K562 (cell line): ENCODE measurements at regions not wholly inside any gene's neighbourhood (a gene's known extent, or its start where the extent isn't known, plus 50 kb on each side); places are given as distances from the start of the nearest gene placed in this dataset.

Experiments
- ATAC-seq: fragments of 200-7000 bp; cut with Tn5 transposase; 3 replicates; pipeline ENCODE4 v1.9.1; 2020; ENCODE audit warnings: moderate library complexity
- BruUV-seq: library from RNA; stranded (reverse); fragments of 400-500 nt; replicated peaks from 2 replicates; lab custom pipeline; 2021; lab: Mats Ljungman, UMichigan
- CTCF ChIA-PET: fragments of 300-600 bp; formaldehyde crosslinking; extraction: SDS; loops from one replicate; lab custom pipeline; 2021; ENCODE audit warnings: low intra/inter-chr PET ratio; lab: Yijun Ruan, JAX
- POLR2A ChIA-PET: fragments of 300-600, 350-650 bp; sonication (Branson Sonifier 250); formaldehyde crosslinking; extraction: SDS; loops from one replicate; lab custom pipeline; 2021; ENCODE audit warnings: antibody characterized with exemption, inconsistent platforms; lab: Yijun Ruan, JAX
- DNase-seq, 4 experiments: peaks; one replicate each; pipeline versions ENCODE4 v3.0.0 to v3.0.0-alpha.2; 2011 to 2018; ENCODE audit warnings: low spot score in 3 of 4, mixed read lengths in 3 of 4; ENCODE audit errors: extremely low read depth in 1 of 4
- FAIRE-seq: peaks from 2 replicates; lab custom pipeline; 2011; peaks lifted over from hg19 to GRCh38; lab: Jason Lieb, UNC
- H2AFZ ChIP-seq: 2 replicates; pipeline ENCODE4 v1.6.0; 2011; ENCODE audit warnings: low read depth, low read length, control low read depth, inconsistent platforms
- H3K27ac ChIP-seq: fragments of 200-600 bp; 3 replicates; pipeline ENCODE4 v1.8.0; 2011; ENCODE audit warnings: low read depth, mild to moderate bottlenecking, control low read depth, inconsistent platforms, low read length, moderate library complexity, mixed read lengths; ENCODE audit errors: extremely low read depth
- H3K27me3 ChIP-seq, 2 experiments: fragments of 300-600 bp in 1 of 2; 2 replicates in 1 of 2; 3 replicates in 1 of 2; pipeline versions ENCODE4 v1.6.0 to v1.8.0; 2011; ENCODE audit warnings: inconsistent platforms in 2 of 2, low read length in 2 of 2, mild to moderate bottlenecking in 1 of 2, mixed read lengths in 1 of 2, moderate library complexity in 1 of 2; ENCODE audit not compliant: control insufficient read depth in 2 of 2, insufficient read depth in 2 of 2
- H3K36me3 ChIP-seq: fragments of 300-600 bp; 3 replicates; pipeline ENCODE4 v1.8.0; 2011; ENCODE audit warnings: mild to moderate bottlenecking, low read length, inconsistent platforms; ENCODE audit not compliant: control insufficient read depth, insufficient read depth
- H3K4me1 ChIP-seq, 2 experiments: fragments of 200-600 bp in 1 of 2; replicated peaks in 1 of 2; 2 replicates in 1 of 2; 3 replicates in 1 of 2; pipeline versions ENCODE4 v1.5.1 to v1.8.0; 2011; ENCODE audit warnings: inconsistent platforms in 2 of 2, low read length in 2 of 2, mild to moderate bottlenecking in 1 of 2, mixed read lengths in 1 of 2, moderate library complexity in 1 of 2; ENCODE audit not compliant: control insufficient read depth in 2 of 2, insufficient read depth in 2 of 2
- H3K4me2 ChIP-seq: 2 replicates; pipeline ENCODE4 v1.6.1; 2011; ENCODE audit warnings: low read length, control low read depth, inconsistent platforms, mixed read lengths; ENCODE audit not compliant: insufficient read depth
- H3K4me3 ChIP-seq: fragments of 200-600 bp; sonication (generic), shearing (Covaris generic); 2 replicates; pipeline ENCODE4 v1.5.1; 2016; ENCODE audit warnings: control low read depth, inconsistent platforms
- H3K79me2 ChIP-seq: fragments of 200-600 bp; 3 replicates; pipeline ENCODE4 v1.8.0; 2011; ENCODE audit warnings: low read length, inconsistent platforms; ENCODE audit not compliant: control insufficient read depth, insufficient read depth
- H3K9ac ChIP-seq, 2 experiments: 2 replicates each; pipeline versions ENCODE4 v1.6.0 to v1.6.1; 2011; ENCODE audit warnings: low read depth in 2 of 2, low read length in 2 of 2, control low read depth in 1 of 2, inconsistent platforms in 1 of 2, mild to moderate bottlenecking in 1 of 2, mixed read lengths in 1 of 2; ENCODE audit not compliant: insufficient read depth in 1 of 2
- H3K9me1 ChIP-seq: one replicate; pipeline ENCODE4 v1.6.0; 2011; ENCODE audit warnings: inconsistent platforms, mild to moderate bottlenecking, low read length, moderate library complexity; ENCODE audit not compliant: control insufficient read depth, insufficient read depth
- H3K9me3 ChIP-seq: replicated peaks from 2 replicates; pipeline ENCODE4 v1.5.1; 2011; ENCODE audit warnings: low read depth, low read length, inconsistent platforms; ENCODE audit not compliant: control insufficient read depth, insufficient read depth
- H4K20me1 ChIP-seq: replicated peaks from 2 replicates; pipeline ENCODE4 v1.6.1; 2011; ENCODE audit warnings: low read length, inconsistent platforms, mixed read lengths; ENCODE audit not compliant: control insufficient read depth, insufficient read depth
- ESRRA ChIP-seq: fragments of 450-650 bp; IDR thresholded peaks from 2 replicates; pipeline ENCODE4 v1.6.1; 2014; ENCODE audit warnings: low read depth, mild to moderate bottlenecking, moderate library complexity, borderline replicate concordance
- FOS ChIP-seq: IDR thresholded peaks from 3 replicates; pipeline ENCODE4 v1.6.1; 2011; ENCODE audit not compliant: insufficient read length; ENCODE audit errors: extremely low read depth
- GATA2 ChIP-seq: sonication (generic); formaldehyde crosslinking; IDR thresholded peaks from 2 replicates; pipeline ENCODE4 v1.4.0; 2020; ENCODE audit warnings: mild to moderate bottlenecking, missing genetic modification reagents
- GMEB1 ChIP-seq: fragments of 250-450 bp; sonication (Bioruptor Pico); IDR thresholded peaks from 2 replicates; pipeline ENCODE4 v1.4.0; 2020; ENCODE audit warnings: mild to moderate bottlenecking
- HMGN3 ChIP-seq: IDR thresholded peaks from 2 replicates; pipeline ENCODE4 v1.6.1; 2011; ENCODE audit warnings: borderline replicate concordance, low read depth, mild to moderate bottlenecking, mixed read lengths, low read length; ENCODE audit not compliant: insufficient read length; ENCODE audit errors: extremely low read depth
- LCOR ChIP-seq: sonication (generic); formaldehyde crosslinking; IDR thresholded peaks from 2 replicates; pipeline ENCODE4 v1.8.0; 2022; ENCODE audit warnings: mild to moderate bottlenecking, missing genetic modification reagents
- NFRKB ChIP-seq: fragments of 450-650 bp; IDR thresholded peaks from 2 replicates; pipeline ENCODE4 v1.6.1; 2016; ENCODE audit warnings: low read depth
- PPARD ChIP-seq: fragments of 250-450 bp; sonication (Bioruptor Pico); IDR thresholded peaks from 2 replicates; pipeline ENCODE4 v1.8.0; 2022; ENCODE audit warnings: inconsistent platforms, mild to moderate bottlenecking, moderate library complexity
- ZNF23 ChIP-seq: fragments of 250-450 bp; sonication (Bioruptor Pico); IDR thresholded peaks from 2 replicates; pipeline ENCODE4 v1.4.0; 2020; ENCODE audit warnings: mild to moderate bottlenecking
- ZNF232 ChIP-seq: sonication (generic); formaldehyde crosslinking; IDR thresholded peaks from 2 replicates; pipeline ENCODE4 v1.8.0; 2022; ENCODE audit warnings: mild to moderate bottlenecking, missing genetic modification reagents
- ZNF41 ChIP-seq: fragments of 250-450 bp; sonication (Bioruptor Pico); conservative IDR thresholded peaks from 2 replicates; pipeline ENCODE4 v1.4.0; 2020; ENCODE audit warnings: mild to moderate bottlenecking
- ZZZ3 ChIP-seq: fragments of 450-650 bp; IDR thresholded peaks from 2 replicates; pipeline ENCODE4 v1.6.1; 2016; ENCODE audit warnings: antibody characterized with exemption, mild to moderate bottlenecking, moderate library complexity
- in situ Hi-C: fragments of 300-500 bp; cut with MboI; formaldehyde crosslinking; loops from 4 replicates; pipeline ENCODE4 v1.15.0; 2018; ENCODE audit warnings: inconsistent platforms, mixed read lengths
- intact Hi-C: fragments of 100-400 bp; cut with micrococcal nuclease; formaldehyde crosslinking; loops from 2 replicates; pipeline ENCODE4 v1.14.2; 2022

- BruUV-seq: no TSS peak
- H3K4me1 ChIP-seq: no peaks in the 10 kb centered on the region
- no peaks in the 10 kb centered on the region for H4K20me1 ChIP-seq
- no peaks in the 10 kb centered on the region for H3K9me3 ChIP-seq
- POLR2A ChIA-PET: no interaction called here
- intact Hi-C loops (no loop called here), in situ Hi-C loops (no loop called here)
- H3K4me2 ChIP-seq: no peak overlapping the region
- DNase-seq: no peak
- H3K27ac ChIP-seq: no peak overlapping the region
- no peak overlapping the region for H3K4me3 ChIP-seq
- no peaks in the 10 kb centered on the region for H3K27me3 ChIP-seq
- ATAC-seq: no peak
- CTCF ChIA-PET: interaction anchor here (0.5 kb wide), 1 partner anchor 661 kb away, joined by 4 read pairs; no protein-coding TSS in a partner anchor
- no peak for FAIRE-seq
- no peaks in the 10 kb centered on the region for H3K9me1 ChIP-seq
- H3K79me2 ChIP-seq: no peaks in the 10 kb centered on the region
- TF ChIP-seq ESRRA (no peak), ZZZ3 (no peak), PPARD (CRISPR knock-in tag) (no peak), LCOR (CRISPR knock-in tag) (no peak), ZNF23 (CRISPR knock-in tag) (no peak), ZNF41 (CRISPR knock-in tag) (no peak), GATA2 (CRISPR knock-in tag) (no peak), ZNF232 (CRISPR knock-in tag) (no peak), FOS (no peak), GMEB1 (CRISPR knock-in tag) (no peak), NFRKB (no peak), HMGN3 (no peak)
- H3K36me3 ChIP-seq: no peaks in the 10 kb centered on the region
- H3K9ac ChIP-seq: no peak overlapping the region
- H2AFZ ChIP-seq: no peak overlapping the region
Observed at GRCh38 chr7:142696456-142697179, 52.7 kb upstream of the PRSS1 start.
